Lung (tissue), 11 donors: ENCODE measurements at regions not wholly inside any gene's neighbourhood (a gene's known extent, or its start where the extent isn't known, plus 50 kb on each side); places are given as distances from the start of the nearest gene placed in this dataset.

Experiments used
- ATAC-seq: fragments of 200-7000 bp; cut with Tn5 transposase; one replicate; pipeline ENCODE4 v1.9.1; 2020; ENCODE audit warnings: moderate number of reproducible peaks; ENCODE audit not compliant: insufficient read depth, low FRiP score
- DNase-seq, 3 donors: peaks; one replicate each; pipeline ENCODE4 v3.0.0-alpha.2; 2013 to 2017
- H3K27ac ChIP-seq, 2 donors: one replicate each; pipeline ENCODE4 v1.5.1; 2013; ENCODE audit warnings: mild to moderate bottlenecking in 2 of 2, moderate library complexity in 2 of 2, control low read depth in 1 of 2, inconsistent platforms in 1 of 2, low read depth in 1 of 2, low read length in 1 of 2
- H3K27me3 ChIP-seq, 3 donors: one replicate each; pipeline ENCODE4 v1.5.1; 2013; ENCODE audit warnings: low read length in 2 of 3; ENCODE audit not compliant: control insufficient read depth in 3 of 3, insufficient read depth in 3 of 3
- H3K36me3 ChIP-seq, 4 donors: one replicate each; pipeline ENCODE4 v1.5.1; 2013; ENCODE audit warnings: low read length in 4 of 4, mild to moderate bottlenecking in 1 of 4, moderate library complexity in 1 of 4; ENCODE audit not compliant: control insufficient read depth in 4 of 4, insufficient read depth in 4 of 4
- H3K4me1 ChIP-seq, 5 donors: one replicate each; pipeline ENCODE4 v1.5.1; 2013; ENCODE audit warnings: low read length in 5 of 5, mild to moderate bottlenecking in 2 of 5, moderate library complexity in 1 of 5; ENCODE audit not compliant: control insufficient read depth in 5 of 5, insufficient read depth in 5 of 5
- H3K4me3 ChIP-seq: one replicate; pipeline ENCODE4 v1.5.1; 2013; ENCODE audit warnings: mild to moderate bottlenecking, control low read depth, moderate library complexity
- H3K9ac ChIP-seq, 2 donors: one replicate each; pipeline ENCODE4 v1.5.1; 2013; ENCODE audit warnings: low read length in 2 of 2, control low read depth in 1 of 2; ENCODE audit not compliant: insufficient read depth in 1 of 2
- H3K9me3 ChIP-seq, 4 donors: one replicate each; pipeline ENCODE4 v1.5.1; 2013; ENCODE audit warnings: low read length in 3 of 4, mild to moderate bottlenecking in 1 of 4, moderate library complexity in 1 of 4; ENCODE audit not compliant: control insufficient read depth in 4 of 4, insufficient read depth in 3 of 4
- WGBS, 2 donors: extraction: QIAGEN DNeasy Blood & Tissue Kit; methylation state at CpG; one replicate each; pipeline ENCODE4 v1.1.7; 2013; 5-methylcytosine and 5-hydroxymethylcytosine counted together
- TF ChIP-seq, protein P1 (sequence below): IDR thresholded peaks from 2 replicates; pipeline ENCODE4 v1.5.1; 2012; ENCODE audit warnings: mild to moderate bottlenecking; ENCODE audit errors: control extremely low read depth, extremely low read depth
- donor health status: control.
- donor health status: control.
- donor health status: Bipolar disorder and iron deficiency.
- donor health status: healthy.
- donor health status: DM: yes; HTN: yes; CAD: no.

DNA sequence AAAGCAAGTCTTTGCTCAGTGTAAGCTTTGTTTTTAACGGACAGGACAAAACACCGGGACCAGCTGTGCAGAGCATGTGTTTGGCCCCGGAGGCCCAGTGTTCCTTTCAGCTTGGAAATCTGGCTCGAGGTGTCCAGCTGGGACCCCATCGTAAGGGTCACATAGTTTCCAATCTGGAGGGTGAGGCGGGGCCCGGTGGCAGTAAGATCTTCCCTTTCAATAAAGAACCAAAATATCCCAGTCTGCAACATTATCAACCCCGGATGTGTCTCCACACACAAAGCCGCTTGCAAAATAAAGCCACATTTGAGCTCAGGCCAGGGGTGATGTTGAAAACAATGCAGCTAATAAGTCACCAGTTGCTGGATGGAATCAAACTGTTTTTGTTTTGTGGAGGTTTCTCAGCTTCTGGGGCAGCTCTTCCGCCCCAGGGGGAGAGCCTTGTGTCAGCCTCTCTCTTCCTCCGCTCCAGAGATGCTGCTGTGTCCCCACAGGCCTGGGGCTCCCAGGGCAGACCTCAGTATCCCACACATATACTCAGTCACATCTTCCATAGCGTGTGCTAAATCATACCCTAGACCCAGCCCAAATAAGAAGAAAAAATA lies 138.6 kb upstream of the GLI2 start:
- 63 to 65% methylated on average over 12 of the region's 12 CpGs for WGBS, 2 donors
- Histone ChIP-seq H3K27ac (no peak overlapping the region), H3K9me3 (peaks cover 0 to 2% (median 0%) of the 10 kb centered on the region in 4 donors), H3K9ac (no peak overlapping the region), H3K4me1 (peaks cover 0 to 29% (median 10%) of the 10 kb centered on the region in 5 donors), H3K36me3 (no peaks in the 10 kb centered on the region), H3K27me3 (no peaks in the 10 kb centered on the region), H3K4me3 (no peak overlapping the region)
- no peak for ATAC-seq
- TF ChIP-seq, protein P1, sequence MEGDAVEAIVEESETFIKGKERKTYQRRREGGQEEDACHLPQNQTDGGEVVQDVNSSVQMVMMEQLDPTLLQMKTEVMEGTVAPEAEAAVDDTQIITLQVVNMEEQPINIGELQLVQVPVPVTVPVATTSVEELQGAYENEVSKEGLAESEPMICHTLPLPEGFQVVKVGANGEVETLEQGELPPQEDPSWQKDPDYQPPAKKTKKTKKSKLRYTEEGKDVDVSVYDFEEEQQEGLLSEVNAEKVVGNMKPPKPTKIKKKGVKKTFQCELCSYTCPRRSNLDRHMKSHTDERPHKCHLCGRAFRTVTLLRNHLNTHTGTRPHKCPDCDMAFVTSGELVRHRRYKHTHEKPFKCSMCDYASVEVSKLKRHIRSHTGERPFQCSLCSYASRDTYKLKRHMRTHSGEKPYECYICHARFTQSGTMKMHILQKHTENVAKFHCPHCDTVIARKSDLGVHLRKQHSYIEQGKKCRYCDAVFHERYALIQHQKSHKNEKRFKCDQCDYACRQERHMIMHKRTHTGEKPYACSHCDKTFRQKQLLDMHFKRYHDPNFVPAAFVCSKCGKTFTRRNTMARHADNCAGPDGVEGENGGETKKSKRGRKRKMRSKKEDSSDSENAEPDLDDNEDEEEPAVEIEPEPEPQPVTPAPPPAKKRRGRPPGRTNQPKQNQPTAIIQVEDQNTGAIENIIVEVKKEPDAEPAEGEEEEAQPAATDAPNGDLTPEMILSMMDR, result no peak
- DNase-seq, result peak; percentile 70 to 96 (median 91)

DNA sequence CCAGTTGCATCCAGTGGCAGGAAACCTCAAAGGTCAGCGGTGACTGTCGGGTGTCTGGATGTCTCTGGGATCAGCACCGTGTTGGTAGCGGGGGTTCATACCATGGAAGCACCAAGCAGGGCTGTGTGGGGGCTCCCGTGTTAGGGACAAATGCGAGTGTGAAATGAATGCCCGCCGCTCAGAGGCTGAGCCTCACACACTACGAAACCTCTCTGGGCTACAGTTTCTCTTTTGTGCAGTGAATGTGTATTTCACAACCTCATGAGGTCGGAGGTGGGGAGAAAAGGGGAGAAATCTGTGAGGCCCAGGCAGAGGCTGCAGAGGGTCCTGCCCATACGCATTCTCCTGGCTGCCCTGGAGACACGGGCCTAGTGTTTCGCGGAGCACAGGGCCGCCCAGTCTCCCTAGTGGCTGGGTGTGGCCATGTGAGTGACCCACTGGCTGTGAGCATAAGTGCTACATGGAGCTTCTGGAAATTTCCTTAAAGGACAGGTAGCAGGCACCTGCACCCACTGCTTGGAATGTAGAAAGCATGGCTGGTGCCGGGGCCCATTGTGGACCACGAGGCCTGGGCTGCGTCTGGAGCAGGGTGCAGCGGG lies 138.0 kb upstream of the GLI2 start:
- DNase-seq (peak in 1 of 3 donors; percentile 60), ATAC-seq (no peak)
- H3K4me3 ChIP-seq, result no peak overlapping the region
- no peaks in the 10 kb centered on the region for H3K36me3 ChIP-seq
- peaks cover 0 to 29% (median 10%) of the 10 kb centered on the region in 5 donors for H3K4me1 ChIP-seq
- no peak overlapping the region for H3K9ac ChIP-seq
- TF ChIP-seq, protein P1, result no peak
- H3K27ac ChIP-seq, result no peak overlapping the region
- no peaks in the 10 kb centered on the region for H3K27me3 ChIP-seq
- WGBS, 2 donors, result 84 to 87% methylated on average over 18 to 19 of the region's 19 CpGs
- H3K9me3 ChIP-seq, result peaks cover 0 to 2% (median 0%) of the 10 kb centered on the region in 4 donors

DNA sequence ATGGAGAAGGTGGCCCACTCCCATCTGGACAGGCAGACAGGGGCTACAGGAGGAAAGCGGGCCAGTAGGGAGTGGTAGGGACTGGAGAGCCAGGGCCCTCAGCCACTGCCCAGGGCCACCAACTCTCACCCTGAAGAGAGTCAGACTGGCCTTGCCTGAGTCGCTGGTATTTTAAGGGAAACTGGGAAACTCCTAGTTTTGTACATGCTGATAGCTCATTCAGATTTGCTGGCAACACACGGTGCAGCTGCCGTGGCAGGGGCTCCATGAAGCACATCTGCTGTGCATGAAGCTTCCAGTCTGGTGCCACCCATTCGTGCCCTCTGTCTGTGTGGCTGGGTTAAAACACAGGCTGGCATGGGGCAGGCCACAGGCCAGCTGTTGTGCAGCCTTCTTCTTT lies 137.3 kb upstream of the GLI2 start:
- Histone ChIP-seq H3K9me3 (peaks cover 0 to 2% (median 0%) of the 10 kb centered on the region in 4 donors), H3K36me3 (no peaks in the 10 kb centered on the region), H3K4me3 (no peak overlapping the region), H3K27me3 (no peaks in the 10 kb centered on the region), H3K4me1 (peaks cover 0 to 29% (median 10%) of the 10 kb centered on the region in 5 donors), H3K27ac (peak overlapping the region in 1 of 2 donors; percentile 56), H3K9ac (no peak overlapping the region)
- TF ChIP-seq, protein P1, result no peak
- ATAC-seq, result no peak
- 92 to 97% methylated on average over 5 of the region's 5 CpGs for WGBS, 2 donors
- no peak for DNase-seq
